ENCODE measurements at regions not wholly inside any gene's neighbourhood (a gene's known extent, or its start where the extent isn't known, plus 50 kb on each side); places are given as distances from the start of the nearest gene placed in this dataset.
"Not testable (repeated sequence)": the region's sequence is repeated elsewhere in the genome, so short reads cannot be mapped to it uniquely, and the experiment has no call there.

DNA sequence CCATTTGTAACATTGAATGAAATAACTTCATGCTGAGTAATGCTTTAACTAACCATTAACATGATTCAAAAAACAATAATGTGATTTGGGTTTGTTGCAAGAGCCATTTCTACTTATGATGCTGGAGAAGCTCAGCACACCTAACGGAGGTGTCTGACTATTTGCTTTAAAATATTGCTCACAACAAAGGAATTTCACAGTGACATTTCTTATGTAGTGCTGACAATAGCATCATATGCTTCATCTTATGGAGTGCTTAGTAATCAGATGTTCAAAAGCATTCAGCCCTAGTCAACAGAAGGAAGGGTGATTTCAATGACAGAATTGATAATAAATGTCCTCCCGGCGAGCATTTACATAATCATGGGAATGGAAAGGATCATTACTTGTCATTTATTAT lies 1003.3 kb upstream of the COX7C start:
- WGBS, 10 experiments = 0 to 100% (median 48%) methylated on average over 1 to 3 of the region's 3 CpGs
- Histone ChIP-seq H3K27ac (no peak overlapping the region), H3K4me3 (no peak overlapping the region), H3K4me1 (replicated peaks in 1 of 2) (no peaks in the 10 kb centered on the region)
- peak in 5 of 8 experiments; percentile 47 to 74 (median 60) for ATAC-seq (replicated peaks in 6 of 8)
- in situ Hi-C loops (cut with MboI; ENCODE audit: low pct_unique_long_range_greater_than_20kb in 2 of 9, low sequenced_read_pairs in 9 of 9, unreplicated experiment in 9 of 9) = no loop called here

DNA sequence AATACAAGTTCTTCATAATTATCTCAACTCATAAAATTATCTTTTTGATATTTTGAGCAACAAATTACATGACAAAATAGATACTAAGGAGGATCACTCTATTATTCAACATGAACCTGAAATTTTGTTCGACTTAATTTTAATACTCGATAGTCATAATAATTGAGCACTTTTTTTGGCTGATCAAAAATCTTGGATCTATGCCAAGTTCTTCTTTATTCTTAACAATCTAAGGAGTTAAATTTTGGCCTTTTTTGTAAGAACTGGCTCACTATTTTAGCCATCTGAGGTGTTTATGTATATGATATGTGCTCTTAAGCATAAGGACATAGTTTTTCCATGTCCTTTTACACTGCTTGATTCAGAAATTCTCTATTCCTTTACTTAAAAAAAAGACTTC lies 996.1 kb upstream of the COX7C start:
- Histone ChIP-seq H3K4me1 (replicated peaks in 1 of 2) (peaks cover 0 to 4% of the 10 kb centered on the region in 2 donors), H3K27ac (no peak overlapping the region), H3K4me3 (no peak overlapping the region)
- WGBS, 10 experiments = 33 to 100% (median 93%) methylated on average over 2 of the region's 2 CpGs; no CpG with 5 or more reads in 1 of the 10 experiments
- in situ Hi-C loops (cut with MboI; ENCODE audit: low pct_unique_long_range_greater_than_20kb in 2 of 9, low sequenced_read_pairs in 9 of 9, unreplicated experiment in 9 of 9) = no loop called here
- no peak for ATAC-seq (replicated peaks in 6 of 8)

DNA sequence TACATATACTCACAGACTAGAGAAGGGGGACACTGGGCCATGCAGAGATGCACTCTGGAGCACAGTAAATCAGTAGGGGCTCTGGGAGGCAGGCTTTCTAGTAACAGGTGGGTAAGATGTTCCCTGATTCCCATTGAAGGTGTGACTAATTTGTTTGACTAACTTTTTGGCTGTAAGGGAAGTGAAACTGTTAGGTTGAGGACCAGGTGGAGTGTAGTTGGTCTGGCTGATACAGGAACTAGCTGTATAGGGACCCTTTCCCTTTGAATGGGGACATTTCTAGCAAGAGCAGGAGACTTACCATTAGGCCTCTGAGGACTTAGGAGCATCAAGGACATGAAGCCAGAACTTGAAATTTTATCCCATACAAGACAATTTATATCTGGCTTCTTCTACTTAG lies 989.6 kb upstream of the COX7C start:
- Histone ChIP-seq H3K4me1 (replicated peaks in 1 of 2) (peaks cover 0 to 4% of the 10 kb centered on the region in 2 donors), H3K4me3 (no peak overlapping the region), H3K27ac (no peak overlapping the region)
- no peak for ATAC-seq (replicated peaks in 6 of 8)
- in situ Hi-C loops (cut with MboI; ENCODE audit: low pct_unique_long_range_greater_than_20kb in 2 of 9, low sequenced_read_pairs in 9 of 9, unreplicated experiment in 9 of 9) = no loop called here

DNA sequence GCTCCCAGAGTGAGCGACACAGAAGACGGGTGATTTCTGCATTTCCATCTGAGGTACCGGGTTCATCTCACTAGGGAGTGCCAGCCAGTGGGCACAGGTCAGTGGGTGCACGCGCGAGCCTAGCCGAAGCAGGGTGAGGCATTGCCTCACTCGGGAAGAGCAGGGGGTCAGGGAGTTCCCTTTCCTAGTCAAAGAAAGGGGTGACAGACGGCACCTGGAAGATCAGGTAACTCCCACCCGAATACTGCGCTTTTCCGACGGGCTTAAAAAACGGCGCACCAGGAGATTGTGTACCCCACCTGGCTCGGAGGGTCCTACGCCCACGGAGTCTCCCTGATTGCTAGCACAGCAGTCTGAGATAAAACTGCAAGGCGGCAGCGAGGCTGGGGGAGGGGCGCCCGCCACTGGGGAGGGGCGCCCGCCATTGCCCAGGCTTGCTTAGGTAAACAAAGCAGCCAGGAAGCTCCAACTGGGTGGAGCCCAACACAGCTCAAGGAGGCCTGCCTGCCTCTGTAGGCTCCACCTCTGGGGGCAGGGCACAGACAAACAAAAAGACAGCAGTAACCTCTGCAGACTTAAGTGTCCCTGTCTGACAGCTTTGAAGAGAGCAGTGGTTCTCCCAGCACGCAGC lies 979.1 kb upstream of the COX7C start:
- in situ Hi-C loops (cut with MboI; ENCODE audit: low pct_unique_long_range_greater_than_20kb in 2 of 9, low sequenced_read_pairs in 9 of 9, unreplicated experiment in 9 of 9); ATAC-seq (replicated peaks in 6 of 8); H3K4me1 ChIP-seq (replicated peaks in 1 of 2); H3K27ac ChIP-seq: not testable (repeated sequence)
- H3K4me3 ChIP-seq = peak overlapping the region in 1 of 5 donors; percentile 20
- WGBS, 10 experiments = 3 to 88% (median 64%) methylated on average over 1 to 8 of the region's 25 CpGs; no CpG with 5 or more reads in 5 of the 10 experiments

DNA sequence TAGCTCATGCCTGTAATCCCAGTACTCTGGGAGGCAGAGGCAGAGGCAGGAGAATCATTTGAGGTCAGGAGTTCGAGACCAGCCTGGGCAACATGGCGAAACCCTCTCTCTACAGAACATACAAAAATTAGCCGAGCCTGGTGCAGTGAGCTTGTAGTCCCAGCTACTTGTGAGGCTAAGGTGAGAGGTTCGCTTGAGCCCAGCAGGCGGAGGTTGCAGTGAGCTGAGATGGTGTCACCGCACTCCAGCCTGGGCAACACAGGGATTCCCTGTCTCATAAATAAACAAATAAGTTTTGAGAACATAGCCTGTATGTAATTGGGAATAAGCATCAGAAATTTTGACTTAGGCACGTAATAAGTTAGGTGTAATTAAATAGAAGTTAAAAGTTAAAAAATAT lies 971.7 kb upstream of the COX7C start:
- peak overlapping the region in 1 of 5 donors; percentile 41 for H3K4me3 ChIP-seq
- H3K27ac ChIP-seq = no peak overlapping the region
- in situ Hi-C loops (cut with MboI; ENCODE audit: low pct_unique_long_range_greater_than_20kb in 2 of 9, low sequenced_read_pairs in 9 of 9, unreplicated experiment in 9 of 9) = no loop called here
- WGBS, 10 experiments = 18 to 100% (median 85%) methylated on average over 1 to 7 of the region's 7 CpGs; no CpG with 5 or more reads in 2 of the 10 experiments
- ATAC-seq (replicated peaks in 6 of 8) = no peak
- no peaks in the 10 kb centered on the region for H3K4me1 ChIP-seq (replicated peaks in 1 of 2)

DNA sequence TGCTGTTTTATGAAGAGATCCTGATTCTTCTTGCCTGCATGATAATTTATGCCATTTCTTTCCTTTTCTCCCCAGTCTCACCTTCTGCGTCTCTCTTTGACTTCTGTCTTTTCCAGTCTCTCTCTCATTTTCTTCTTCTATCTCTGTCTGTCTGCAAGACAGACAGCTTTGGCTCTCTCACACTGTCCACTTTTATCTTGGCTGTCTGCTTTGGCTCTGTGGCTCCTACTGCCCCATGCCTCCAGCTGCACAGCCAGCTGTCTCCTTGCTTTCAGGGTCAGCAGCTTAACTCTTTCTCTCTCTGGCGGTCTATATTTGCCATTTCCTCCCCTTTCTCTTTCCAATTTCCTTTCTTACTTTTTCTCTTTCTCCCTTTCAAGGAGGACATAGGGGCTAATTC lies 971.1 kb upstream of the COX7C start:
- Histone ChIP-seq H3K4me1 (replicated peaks in 1 of 2) (no peaks in the 10 kb centered on the region), H3K27ac (no peak overlapping the region), H3K4me3 (peak overlapping the region in 1 of 5 donors; percentile 41)
- 13 to 95% (median 64%) methylated on average over 1 to 2 of the region's 2 CpGs for WGBS, 10 experiments
- ATAC-seq (replicated peaks in 6 of 8) = no peak
- in situ Hi-C loops (cut with MboI; ENCODE audit: low pct_unique_long_range_greater_than_20kb in 2 of 9, low sequenced_read_pairs in 9 of 9, unreplicated experiment in 9 of 9) = no loop called here

DNA sequence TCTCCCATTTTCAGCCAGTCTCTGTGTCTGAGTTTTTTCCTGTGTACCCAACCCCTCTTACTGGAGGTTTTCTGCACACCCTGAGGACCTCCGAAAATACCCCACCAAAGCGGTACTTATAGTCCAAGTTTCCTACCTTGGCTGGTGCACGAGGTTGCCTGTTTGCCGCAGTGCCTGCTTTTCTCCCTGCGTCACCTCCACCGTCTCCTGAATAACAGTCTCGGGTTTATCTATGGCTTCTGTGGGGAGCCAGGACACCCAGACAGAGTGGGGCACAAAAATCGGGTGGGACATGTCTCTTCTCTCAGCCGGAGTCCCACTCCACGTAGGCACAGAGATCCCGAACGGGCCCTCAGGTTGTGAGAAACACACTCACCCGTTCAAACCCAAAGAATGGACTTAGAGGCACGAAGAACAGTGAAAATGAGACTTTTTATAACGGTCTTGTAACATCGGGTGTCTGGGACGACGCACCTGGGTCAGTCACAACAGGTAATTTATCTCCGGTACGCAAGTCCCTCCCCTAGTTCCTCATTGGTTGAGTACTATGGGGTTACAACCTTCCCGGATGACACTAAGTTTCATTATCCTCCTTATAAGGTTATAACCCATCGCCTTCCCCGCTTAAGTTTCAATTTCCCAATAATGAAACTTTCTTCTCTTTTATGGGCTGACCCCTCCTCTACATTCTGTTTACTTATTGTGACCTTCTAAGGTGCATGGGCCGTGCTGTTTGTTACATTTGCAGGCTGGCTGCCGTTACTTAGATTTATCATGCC lies 970.2 kb upstream of the COX7C start:
- Histone ChIP-seq H3K4me1 (replicated peaks in 1 of 2) (no peaks in the 10 kb centered on the region), H3K27ac (no peak overlapping the region), H3K4me3 (peak overlapping the region in 1 of 5 donors; percentile 41)
- in situ Hi-C loops (cut with MboI; ENCODE audit: low pct_unique_long_range_greater_than_20kb in 2 of 9, low sequenced_read_pairs in 9 of 9, unreplicated experiment in 9 of 9) = no loop called here
- 23 to 95% (median 67%) methylated on average over 5 to 20 of the region's 25 CpGs for WGBS, 10 experiments
- no peak for ATAC-seq (replicated peaks in 6 of 8)

DNA sequence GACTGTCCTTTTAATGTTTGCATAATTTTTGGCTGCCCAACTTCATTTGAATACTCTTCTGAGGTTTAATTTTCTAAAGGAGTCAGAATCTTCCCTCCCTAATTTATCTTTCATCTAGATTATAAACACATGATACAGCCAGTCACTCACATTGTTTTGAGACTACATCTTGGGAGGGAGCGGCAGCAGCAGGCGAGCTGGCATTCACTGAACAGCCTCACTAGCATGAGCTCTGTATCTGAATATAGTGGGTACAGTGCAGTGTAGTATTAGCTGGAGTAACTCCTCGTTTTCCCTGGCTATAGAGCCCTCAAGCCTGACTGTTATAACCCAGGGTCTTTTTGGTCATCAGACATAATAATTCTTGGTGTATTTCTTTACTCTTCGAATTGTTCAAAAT lies 969.2 kb upstream of the COX7C start:
- Histone ChIP-seq H3K4me1 (replicated peaks in 1 of 2) (no peaks in the 10 kb centered on the region), H3K27ac (no peak overlapping the region), H3K4me3 (no peak overlapping the region)
- ATAC-seq (replicated peaks in 6 of 8) = peak in 1 of 8 experiments; percentile 43
- in situ Hi-C loops (cut with MboI; ENCODE audit: low pct_unique_long_range_greater_than_20kb in 2 of 9, low sequenced_read_pairs in 9 of 9, unreplicated experiment in 9 of 9) = no loop called here
- WGBS, 10 experiments = 2 to 100% (median 42%) methylated on average over 1 to 4 of the region's 4 CpGs; no CpG with 5 or more reads in 1 of the 10 experiments

DNA sequence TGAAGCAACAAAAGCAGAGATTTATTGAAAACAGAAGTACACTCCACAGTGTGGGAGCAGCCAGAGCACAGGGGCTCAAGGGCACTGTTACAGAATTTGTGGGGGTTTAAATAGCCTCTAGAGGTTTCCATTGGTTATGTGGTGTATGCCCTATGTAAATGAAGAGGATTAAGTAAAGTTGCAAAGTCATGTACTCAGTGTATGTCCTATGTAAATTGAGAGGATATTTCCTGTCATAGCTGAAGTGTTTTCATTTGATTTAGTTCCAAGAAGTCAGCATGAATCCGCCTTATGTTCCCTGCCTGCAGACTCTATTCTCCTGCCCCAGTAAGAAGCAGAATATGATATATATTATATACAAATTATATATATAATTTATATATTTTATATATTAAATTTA lies 966.0 kb upstream of the COX7C start:
- in situ Hi-C loops (cut with MboI; ENCODE audit: low pct_unique_long_range_greater_than_20kb in 2 of 9, low sequenced_read_pairs in 9 of 9, unreplicated experiment in 9 of 9) = no loop called here
- Histone ChIP-seq H3K4me3 (no peak overlapping the region), H3K27ac (no peak overlapping the region), H3K4me1 (replicated peaks in 1 of 2) (no peaks in the 10 kb centered on the region)
- peak in 4 of 8 experiments; percentile 44 to 95 (median 78) for ATAC-seq (replicated peaks in 6 of 8)
- WGBS, 10 experiments = 0 to 100% (median 80%) methylated on average over 1 of the region's 1 CpG; no CpG with 5 or more reads in 1 of the 10 experiments

DNA sequence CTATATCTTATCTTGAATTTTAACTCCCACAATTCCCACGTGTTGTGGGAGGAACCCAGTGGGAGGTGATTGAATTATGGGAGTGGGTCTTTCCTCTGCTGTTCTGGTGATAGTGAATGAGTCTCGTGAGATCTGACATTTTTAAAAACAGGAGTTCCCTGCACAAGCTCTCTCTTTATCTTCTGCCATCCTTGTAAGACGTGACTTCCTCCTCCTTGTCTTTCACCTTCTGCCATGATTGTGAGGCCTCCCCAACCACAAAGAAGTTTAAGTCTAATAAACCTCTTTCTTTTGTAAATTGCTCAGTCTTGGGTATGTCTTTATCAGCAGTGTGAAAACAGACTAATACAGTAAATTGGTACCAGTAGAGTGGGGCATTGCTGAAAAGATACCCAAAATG lies 963.6 kb upstream of the COX7C start:
- H3K4me1 ChIP-seq (replicated peaks in 1 of 2); H3K27ac ChIP-seq; ATAC-seq (replicated peaks in 6 of 8); H3K4me3 ChIP-seq; in situ Hi-C loops (cut with MboI; ENCODE audit: low pct_unique_long_range_greater_than_20kb in 2 of 9, low sequenced_read_pairs in 9 of 9, unreplicated experiment in 9 of 9): not testable (repeated sequence)
- WGBS, 10 experiments = 0 to 100% (median 60%) methylated on average over 1 to 2 of the region's 3 CpGs; no CpG with 5 or more reads in 3 of the 10 experiments

DNA sequence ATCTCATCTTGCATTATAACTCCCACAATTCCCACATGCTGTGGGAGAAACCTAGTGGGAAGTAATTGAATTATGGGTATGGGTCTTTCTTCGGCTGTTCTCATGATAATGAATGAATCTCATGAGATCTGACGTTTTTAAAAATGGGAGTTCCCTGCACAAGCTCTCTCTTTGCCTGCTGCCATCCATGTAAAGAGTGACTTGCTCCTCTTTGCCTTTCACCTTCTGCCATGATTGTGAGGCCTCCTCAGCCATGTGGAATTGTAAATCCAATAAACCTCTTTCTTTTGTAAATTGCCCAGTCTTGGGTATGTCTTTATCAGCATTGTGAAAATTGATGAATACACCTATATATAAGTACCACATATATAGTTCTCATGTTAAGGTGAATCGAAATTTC lies 961.7 kb upstream of the COX7C start:
- in situ Hi-C loops (cut with MboI; ENCODE audit: low pct_unique_long_range_greater_than_20kb in 2 of 9, low sequenced_read_pairs in 9 of 9, unreplicated experiment in 9 of 9) = no loop called here
- no peak for ATAC-seq (replicated peaks in 6 of 8)
- Histone ChIP-seq H3K4me3 (no peak overlapping the region), H3K27ac (no peak overlapping the region), H3K4me1 (replicated peaks in 1 of 2) (no peaks in the 10 kb centered on the region)
- 0 to 82% (median 73%) methylated on average over 1 to 3 of the region's 3 CpGs; no CpG with 5 or more reads in 1 of the 10 experiments for WGBS, 10 experiments

DNA sequence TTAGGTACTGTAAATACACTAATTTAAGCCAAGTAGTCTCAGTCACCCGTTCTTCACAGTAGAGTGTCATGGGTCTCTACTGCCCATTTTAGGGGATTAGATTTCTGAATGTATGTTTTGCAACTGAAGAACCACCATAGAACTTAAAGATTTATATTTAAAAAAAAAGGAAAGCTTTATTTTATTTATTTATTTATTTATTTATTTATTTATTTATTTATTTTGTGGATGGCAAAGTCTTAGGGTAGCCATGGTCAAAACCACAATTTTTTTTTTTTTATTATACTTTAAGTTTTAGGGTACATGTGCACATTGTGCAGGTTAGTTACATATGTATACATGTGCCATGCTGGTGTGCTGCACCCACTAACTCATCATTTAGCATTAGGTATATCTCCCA lies 960.4 kb upstream of the COX7C start:
- ATAC-seq (replicated peaks in 6 of 8) = not testable (repeated sequence)

DNA sequence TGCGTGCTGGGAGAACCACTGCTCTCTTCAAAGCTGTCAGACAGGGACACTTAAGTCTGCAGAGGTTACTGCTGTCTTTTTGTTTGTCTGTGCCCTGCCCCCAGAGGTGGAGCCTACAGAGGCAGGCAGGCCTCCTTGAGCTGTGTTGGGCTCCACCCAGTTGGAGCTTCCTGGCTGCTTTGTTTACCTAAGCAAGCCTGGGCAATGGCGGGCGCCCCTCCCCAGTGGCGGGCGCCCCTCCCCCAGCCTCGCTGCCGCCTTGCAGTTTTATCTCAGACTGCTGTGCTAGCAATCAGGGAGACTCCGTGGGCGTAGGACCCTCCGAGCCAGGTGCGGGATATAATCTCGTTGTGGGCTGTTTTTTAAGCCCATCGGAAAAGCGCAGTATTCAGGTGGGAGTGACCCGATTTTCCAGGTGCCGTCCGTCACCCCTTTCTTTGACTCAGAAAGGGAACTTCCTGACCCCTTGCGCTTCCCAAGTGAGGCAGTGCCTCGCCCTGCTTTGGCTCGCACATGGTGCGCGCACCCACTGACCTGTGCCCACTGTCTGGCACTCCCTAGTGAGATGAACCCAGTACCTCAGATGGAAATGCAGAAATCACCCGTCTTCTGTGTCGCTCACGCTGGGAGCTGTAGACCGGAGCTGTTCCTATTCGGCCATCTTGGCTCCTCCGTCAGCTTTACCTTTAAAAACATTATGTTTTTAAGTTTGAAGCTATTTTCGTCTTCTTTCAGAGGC lies 954.6 kb upstream of the COX7C start:
- WGBS, 10 experiments = 0 to 100% (median 46%) methylated on average over 1 to 3 of the region's 29 CpGs; no CpG with 5 or more reads in 6 of the 10 experiments
- H3K4me3 ChIP-seq; H3K4me1 ChIP-seq (replicated peaks in 1 of 2); in situ Hi-C loops (cut with MboI; ENCODE audit: low pct_unique_long_range_greater_than_20kb in 2 of 9, low sequenced_read_pairs in 9 of 9, unreplicated experiment in 9 of 9); H3K27ac ChIP-seq; ATAC-seq (replicated peaks in 6 of 8): not testable (repeated sequence)

More for the DNA sequence above, 960.4 kb upstream of the COX7C start:
- H3K4me1 ChIP-seq (replicated peaks in 1 of 2); H3K27ac ChIP-seq; in situ Hi-C loops (cut with MboI; ENCODE audit: low pct_unique_long_range_greater_than_20kb in 2 of 9, low sequenced_read_pairs in 9 of 9, unreplicated experiment in 9 of 9); H3K4me3 ChIP-seq: not testable (repeated sequence)
- WGBS, 10 experiments = 0 to 100% (median 86%) methylated on average over 1 of the region's 1 CpG; no CpG with 5 or more reads in 1 of the 10 experiments
